ENCODE measurements at regions not wholly inside any gene's neighbourhood (a gene's known extent, or its start where the extent isn't known, plus 50 kb on each side); places are given as distances from the start of the nearest gene placed in this dataset.

DNA sequence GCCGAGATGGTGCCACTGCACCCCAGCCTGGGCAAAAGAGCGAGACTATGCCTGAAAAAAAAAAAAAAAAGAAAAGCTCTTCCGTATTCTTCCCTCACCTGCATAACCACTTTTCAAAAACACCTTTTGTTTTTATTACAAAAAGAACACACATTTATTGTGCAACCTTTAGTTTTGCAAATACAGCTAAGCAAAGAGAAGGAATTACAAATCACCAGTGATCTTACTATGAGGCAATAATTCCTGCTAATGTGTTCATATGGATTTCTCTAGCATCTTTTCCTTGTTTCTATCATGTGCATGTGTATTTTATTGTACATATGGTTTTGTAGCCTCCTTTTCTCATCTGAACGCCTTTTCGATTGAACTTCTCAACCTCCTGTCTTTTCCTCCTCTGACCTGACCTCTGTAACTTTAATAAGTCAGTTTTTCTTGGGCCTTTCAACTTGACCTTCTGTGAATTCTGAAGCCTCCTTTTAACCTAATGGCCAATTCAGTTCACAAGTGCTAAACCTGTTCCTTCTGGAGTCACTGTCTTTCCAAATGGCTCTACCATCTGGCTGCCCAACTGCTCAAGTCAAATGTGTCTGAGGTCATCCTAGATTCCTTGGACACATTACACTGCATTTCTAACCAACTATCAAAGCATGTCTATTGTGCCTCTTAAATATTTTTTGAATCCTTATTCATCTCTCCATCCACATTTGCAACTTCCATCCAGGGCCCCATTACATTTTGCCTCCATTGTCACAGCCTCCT, 59.1 kb upstream of the DAPL1 start:
- TF ChIP-seq, protein P1, sequence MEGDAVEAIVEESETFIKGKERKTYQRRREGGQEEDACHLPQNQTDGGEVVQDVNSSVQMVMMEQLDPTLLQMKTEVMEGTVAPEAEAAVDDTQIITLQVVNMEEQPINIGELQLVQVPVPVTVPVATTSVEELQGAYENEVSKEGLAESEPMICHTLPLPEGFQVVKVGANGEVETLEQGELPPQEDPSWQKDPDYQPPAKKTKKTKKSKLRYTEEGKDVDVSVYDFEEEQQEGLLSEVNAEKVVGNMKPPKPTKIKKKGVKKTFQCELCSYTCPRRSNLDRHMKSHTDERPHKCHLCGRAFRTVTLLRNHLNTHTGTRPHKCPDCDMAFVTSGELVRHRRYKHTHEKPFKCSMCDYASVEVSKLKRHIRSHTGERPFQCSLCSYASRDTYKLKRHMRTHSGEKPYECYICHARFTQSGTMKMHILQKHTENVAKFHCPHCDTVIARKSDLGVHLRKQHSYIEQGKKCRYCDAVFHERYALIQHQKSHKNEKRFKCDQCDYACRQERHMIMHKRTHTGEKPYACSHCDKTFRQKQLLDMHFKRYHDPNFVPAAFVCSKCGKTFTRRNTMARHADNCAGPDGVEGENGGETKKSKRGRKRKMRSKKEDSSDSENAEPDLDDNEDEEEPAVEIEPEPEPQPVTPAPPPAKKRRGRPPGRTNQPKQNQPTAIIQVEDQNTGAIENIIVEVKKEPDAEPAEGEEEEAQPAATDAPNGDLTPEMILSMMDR (IDR thresholded peaks at IDR 0.05; ENCODE audit: insufficient read depth, low read length, poor library complexity, severe bottlenecking), result no peak
- no peak for TF ChIP-seq EZH2phosphoT487 (conservative IDR thresholded peaks at IDR 0.05; ENCODE audit: low read length)

Data from SU-DHL-6 (cell line).